ENCODE measurements at regions not wholly inside any gene's neighbourhood (a gene's known extent, or its start where the extent isn't known, plus 50 kb on each side); places are given as distances from the start of the nearest gene placed in this dataset.

GRCh38 chr1:70706381-70707037, 295.4 kb downstream of the CTH start:
- no peak overlapping the region for H3K27ac ChIP-seq
- peak in 2 of 4 donors; percentile 31 to 69 for DNase-seq
- peaks cover 0 to 11% of the 10 kb centered on the region in 2 donors for H3K27me3 ChIP-seq
- H3K4me1 ChIP-seq: no peaks in the 10 kb centered on the region
- intact Hi-C loops (cut with DNase I): no loop called here
- no peaks in the 10 kb centered on the region for H3K36me3 ChIP-seq
- H3K4me3 ChIP-seq: peak overlapping the region in 1 of 2 donors; percentile 8
- peak; percentile 22 for ATAC-seq
- peaks cover 0 to 8% of the 10 kb centered on the region in 2 donors for H3K9me3 ChIP-seq
- TF ChIP-seq CTCF (IDR thresholded peaks at IDR 0.05): no peak

GRCh38 chr1:70707214-70707613, 296.1 kb downstream of the CTH start:
- no peaks in the 10 kb centered on the region for H3K36me3 ChIP-seq
- TF ChIP-seq CTCF (IDR thresholded peaks at IDR 0.05): no peak
- DNase-seq (no peak), ATAC-seq (no peak)
- intact Hi-C loops (cut with DNase I): no loop called here
- H3K9me3 ChIP-seq: peaks cover 0 to 8% of the 10 kb centered on the region in 2 donors
- H3K27ac ChIP-seq: no peak overlapping the region
- no peak overlapping the region for H3K4me3 ChIP-seq
- H3K27me3 ChIP-seq: peaks cover 0 to 11% of the 10 kb centered on the region in 2 donors
- no peaks in the 10 kb centered on the region for H3K4me1 ChIP-seq

GRCh38 chr1:70714149-70714548, 303.1 kb downstream of the CTH start:
- no peak for ATAC-seq
- TF ChIP-seq CTCF (IDR thresholded peaks at IDR 0.05): no peak
- H3K27me3 ChIP-seq: no peaks in the 10 kb centered on the region
- intact Hi-C loops (cut with DNase I): no loop called here
- H3K27ac ChIP-seq: no peak overlapping the region
- no peak for DNase-seq
- no peak overlapping the region for H3K4me3 ChIP-seq
- H3K9me3 ChIP-seq: peaks cover 0 to 8% of the 10 kb centered on the region in 2 donors
- no peaks in the 10 kb centered on the region for H3K4me1 ChIP-seq
- H3K36me3 ChIP-seq: no peaks in the 10 kb centered on the region

GRCh38 chr1:70717211-70717610, 306.1 kb downstream of the CTH start:
- Histone ChIP-seq H3K27ac (no peak overlapping the region), H3K9me3 (no peaks in the 10 kb centered on the region), H3K36me3 (no peaks in the 10 kb centered on the region), H3K27me3 (no peaks in the 10 kb centered on the region), H3K4me3 (no peak overlapping the region), H3K4me1 (no peaks in the 10 kb centered on the region)
- DNase-seq (no peak), ATAC-seq (no peak)
- intact Hi-C loops (cut with DNase I): no loop called here
- no peak for TF ChIP-seq CTCF (IDR thresholded peaks at IDR 0.05)

- Histone ChIP-seq H3K27me3 (no peaks in the 10 kb centered on the region), H3K4me3 (no peak overlapping the region), H3K36me3 (no peaks in the 10 kb centered on the region), H3K9me3 (peaks cover 0 to 3% of the 10 kb centered on the region in 2 donors), H3K27ac (no peak overlapping the region), H3K4me1 (no peaks in the 10 kb centered on the region)
- no peak for ATAC-seq
- intact Hi-C loops (cut with DNase I): no loop called here
- TF ChIP-seq CTCF (IDR thresholded peaks at IDR 0.05): no peak
- DNase-seq: no peak
These were observed 306.6 kb downstream of the CTH start for GRCh38 chr1:70717656-70718055.
